SK-N-MC (cell line): ENCODE measurements at regions not wholly inside any gene's neighbourhood (a gene's known extent, or its start where the extent isn't known, plus 50 kb on each side); places are given as distances from the start of the nearest gene placed in this dataset.

ENCODE experiments used
- DNase-seq: peaks from one replicate; pipeline ENCODE4 v3.0.0-alpha.2; 2011; ENCODE audit warnings: low read depth, low spot score
- H3K27ac ChIP-seq: fragments of 200-600 bp; sonication (generic); 2 replicates; pipeline ENCODE4 v1.5.1; 2016; ENCODE audit warnings: mixed run types
- H3K36me3 ChIP-seq: fragments of 200-600 bp; sonication (generic); 2 replicates; pipeline ENCODE4 v1.6.1; 2017; ENCODE audit warnings: antibody characterized with exemption, low read length, mixed read lengths; ENCODE audit not compliant: insufficient read depth
- H3K4me3 ChIP-seq: fragments of 200-600 bp; sonication (generic); 2 replicates; pipeline ENCODE4 v1.5.1; 2016
- H3K9ac ChIP-seq: fragments of 200-600 bp; sonication (generic); 2 replicates; pipeline ENCODE4 v1.8.0; 2017; ENCODE audit warnings: mixed run types, mixed read lengths; ENCODE audit not compliant: insufficient read length
- H3K9me3 ChIP-seq: fragments of 200-600 bp; sonication (generic); 2 replicates; pipeline ENCODE4 v1.6.1; 2017; ENCODE audit warnings: low read depth, mild to moderate bottlenecking, antibody characterized with exemption, low read length, moderate library complexity, mixed read lengths
- EZH2 ChIP-seq: fragments of 200-600 bp; sonication (generic); IDR thresholded peaks from one replicate; pipeline ENCODE4 v1.6.1; 2017; ENCODE audit warnings: antibody characterized with exemption
- FOXP2 ChIP-seq: optimal IDR thresholded peaks from 2 replicates; pipeline ENCODE3; 2011; ENCODE audit warnings: mild to moderate bottlenecking, moderate library complexity; ENCODE audit not compliant: insufficient read depth; ENCODE audit errors: extremely low read length, control extremely low read depth
- POLR2AphosphoS5 ChIP-seq: IDR thresholded peaks from 2 replicates; pipeline ENCODE4 v1.6.1; 2012; ENCODE audit warnings: mild to moderate bottlenecking, low read depth, low read length, borderline replicate concordance

- DNase-seq: no peak
- no peaks in the 10 kb centered on the region for H3K36me3 ChIP-seq
- H3K27ac ChIP-seq: 0 out of 2 replicates have a peak overlapping the region, but pooled peaks have one; percentile 22
- no peak overlapping the region for H3K4me3 ChIP-seq
- no peaks in the 10 kb centered on the region for H3K9me3 ChIP-seq
- TF ChIP-seq EZH2: no peak
- TF ChIP-seq FOXP2: no peak
- TF ChIP-seq POLR2AphosphoS5: no peak
- no peak overlapping the region for H3K9ac ChIP-seq
These were observed 167.4 kb upstream of the LRIG3 start for GRCh38 chr12:59087691-59088090.

- Histone ChIP-seq H3K27ac (peak overlapping the region; percentile 94), H3K9ac (no peak overlapping the region), H3K9me3 (no peaks in the 10 kb centered on the region), H3K36me3 (no peaks in the 10 kb centered on the region), H3K4me3 (peak overlapping the region; percentile 73; the same call in 1 of the 2 replicates)
- no peak for DNase-seq
- TF ChIP-seq POLR2AphosphoS5: no peak
These were observed 166.9 kb upstream of the LRIG3 start for GRCh38 chr12:59087077-59087673.

GRCh38 chr12:59086126-59086525 is 165.8 kb upstream of the LRIG3 start:
- TF ChIP-seq POLR2AphosphoS5 (no peak), EZH2 (no peak), FOXP2 (no peak)
- H3K4me3 ChIP-seq: peak overlapping the region; percentile 73
- H3K36me3 ChIP-seq: no peaks in the 10 kb centered on the region
- DNase-seq: no peak
- H3K27ac ChIP-seq: peak overlapping the region; percentile 94
- H3K9me3 ChIP-seq: no peaks in the 10 kb centered on the region
- no peak overlapping the region for H3K9ac ChIP-seq

GRCh38 chr12:59085690-59086089 is 165.4 kb upstream of the LRIG3 start:
- no peak for DNase-seq
- TF ChIP-seq FOXP2 (no peak), EZH2 (no peak), POLR2AphosphoS5 (no peak)
- H3K36me3 ChIP-seq: no peaks in the 10 kb centered on the region
- peak overlapping the region; percentile 73 for H3K4me3 ChIP-seq
- H3K9me3 ChIP-seq: no peaks in the 10 kb centered on the region
- peak overlapping the region; percentile 48 for H3K9ac ChIP-seq
- peak overlapping the region; percentile 94 for H3K27ac ChIP-seq

GRCh38 chr12:59084511-59085375 is 164.4 kb upstream of the LRIG3 start:
- Histone ChIP-seq H3K36me3 (no peaks in the 10 kb centered on the region), H3K27ac (peak overlapping the region; percentile 94), H3K9ac (peak overlapping the region; percentile 48), H3K4me3 (peak overlapping the region; percentile 73), H3K9me3 (no peaks in the 10 kb centered on the region)
- TF ChIP-seq POLR2AphosphoS5: no peak
- TF ChIP-seq FOXP2: no peak
- TF ChIP-seq EZH2: no peak
- DNase-seq: no peak

- H3K36me3 ChIP-seq: no peaks in the 10 kb centered on the region
- H3K9me3 ChIP-seq: no peaks in the 10 kb centered on the region
- no peak overlapping the region for H3K4me3 ChIP-seq
- H3K9ac ChIP-seq: no peak overlapping the region
- DNase-seq: no peak
- TF ChIP-seq EZH2 (no peak), POLR2AphosphoS5 (no peak), FOXP2 (no peak)
- no peak overlapping the region for H3K27ac ChIP-seq
These were observed 162.6 kb upstream of the LRIG3 start for GRCh38 chr12:59082952-59083351.

- no peak for TF ChIP-seq FOXP2
- Histone ChIP-seq H3K9ac (no peak overlapping the region), H3K4me3 (no peak overlapping the region), H3K27ac (no peak overlapping the region), H3K9me3 (no peaks in the 10 kb centered on the region), H3K36me3 (no peaks in the 10 kb centered on the region)
- no peak for DNase-seq
These were observed 159.8 kb upstream of the LRIG3 start for GRCh38 chr12:59080101-59080500.

GRCh38 chr12:59079472-59079871 is 159.2 kb upstream of the LRIG3 start:
- no peak overlapping the region for H3K9ac ChIP-seq
- DNase-seq: no peak
- no peaks in the 10 kb centered on the region for H3K36me3 ChIP-seq
- TF ChIP-seq POLR2AphosphoS5 (no peak), EZH2 (no peak), FOXP2 (no peak)
- no peak overlapping the region for H3K27ac ChIP-seq
- H3K4me3 ChIP-seq: no peak overlapping the region
- no peaks in the 10 kb centered on the region for H3K9me3 ChIP-seq
